Choroid plexus epithelial cell (primary cell): ENCODE measurements at regions not wholly inside any gene's neighbourhood (a gene's known extent, or its start where the extent isn't known, plus 50 kb on each side); places are given as distances from the start of the nearest gene placed in this dataset.

Experiments used
- DNase-seq: peaks from one replicate; pipeline ENCODE4 v3.0.0-alpha.2; 2010; ENCODE audit warnings: low read depth
- H3K4me3 ChIP-seq: 2 replicates; pipeline ENCODE4 v1.5.1; 2011; ENCODE audit warnings: low read depth, mild to moderate bottlenecking, control low read depth, low read length, moderate library complexity
- TF ChIP-seq, protein P1 (sequence below): conservative IDR thresholded peaks from 2 replicates; pipeline ENCODE4 v1.5.1; 2011; ENCODE audit warnings: low read depth, mild to moderate bottlenecking, control low read depth, inconsistent platforms, low read length, moderate library complexity

DNA sequence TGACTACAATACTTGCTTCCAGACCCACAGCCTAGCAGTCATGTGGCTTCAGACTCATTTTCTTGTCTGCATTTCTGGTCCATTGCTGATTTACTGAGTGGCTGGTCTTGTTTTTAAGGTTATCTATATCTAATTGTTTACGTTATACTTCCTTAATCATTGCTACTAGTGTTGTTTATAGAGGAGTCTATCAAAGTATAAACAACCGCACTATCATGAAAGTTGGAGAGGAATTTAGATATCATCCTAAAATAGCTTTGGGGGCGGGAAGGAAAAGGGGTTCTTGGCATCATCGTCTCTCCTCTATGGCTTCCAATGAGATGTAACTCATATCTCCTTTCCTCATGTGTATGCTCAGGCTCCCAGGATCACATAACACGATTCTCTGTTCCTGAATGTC, 372.1 kb upstream of the PBX1 start:
- TF ChIP-seq, protein P1, sequence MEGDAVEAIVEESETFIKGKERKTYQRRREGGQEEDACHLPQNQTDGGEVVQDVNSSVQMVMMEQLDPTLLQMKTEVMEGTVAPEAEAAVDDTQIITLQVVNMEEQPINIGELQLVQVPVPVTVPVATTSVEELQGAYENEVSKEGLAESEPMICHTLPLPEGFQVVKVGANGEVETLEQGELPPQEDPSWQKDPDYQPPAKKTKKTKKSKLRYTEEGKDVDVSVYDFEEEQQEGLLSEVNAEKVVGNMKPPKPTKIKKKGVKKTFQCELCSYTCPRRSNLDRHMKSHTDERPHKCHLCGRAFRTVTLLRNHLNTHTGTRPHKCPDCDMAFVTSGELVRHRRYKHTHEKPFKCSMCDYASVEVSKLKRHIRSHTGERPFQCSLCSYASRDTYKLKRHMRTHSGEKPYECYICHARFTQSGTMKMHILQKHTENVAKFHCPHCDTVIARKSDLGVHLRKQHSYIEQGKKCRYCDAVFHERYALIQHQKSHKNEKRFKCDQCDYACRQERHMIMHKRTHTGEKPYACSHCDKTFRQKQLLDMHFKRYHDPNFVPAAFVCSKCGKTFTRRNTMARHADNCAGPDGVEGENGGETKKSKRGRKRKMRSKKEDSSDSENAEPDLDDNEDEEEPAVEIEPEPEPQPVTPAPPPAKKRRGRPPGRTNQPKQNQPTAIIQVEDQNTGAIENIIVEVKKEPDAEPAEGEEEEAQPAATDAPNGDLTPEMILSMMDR: no peak
- H3K4me3 ChIP-seq: no peak overlapping the region
- no peak for DNase-seq

DNA sequence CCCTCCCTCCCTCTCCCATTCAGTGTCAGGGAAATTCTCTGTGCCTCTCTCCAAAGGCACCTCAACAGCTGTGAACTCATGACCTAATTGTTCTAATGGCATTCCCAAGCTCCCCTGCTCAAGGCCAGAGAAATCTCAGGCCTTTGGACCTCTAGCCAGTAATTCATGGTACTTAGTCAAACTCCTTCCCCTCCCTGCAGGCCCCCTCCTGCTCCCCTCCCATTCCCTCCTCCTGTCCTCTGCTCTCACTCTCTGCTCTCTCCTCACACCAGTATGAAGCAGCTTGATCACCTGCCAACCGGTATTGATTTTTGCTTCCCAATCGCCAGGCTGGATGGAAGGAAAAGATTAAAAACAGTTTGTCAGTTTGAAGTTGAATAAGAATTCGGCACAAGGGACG, 370.5 kb upstream of the PBX1 start:
- H3K4me3 ChIP-seq: no peak overlapping the region
- DNase-seq: no peak
- TF ChIP-seq, protein P1: no peak

DNA sequence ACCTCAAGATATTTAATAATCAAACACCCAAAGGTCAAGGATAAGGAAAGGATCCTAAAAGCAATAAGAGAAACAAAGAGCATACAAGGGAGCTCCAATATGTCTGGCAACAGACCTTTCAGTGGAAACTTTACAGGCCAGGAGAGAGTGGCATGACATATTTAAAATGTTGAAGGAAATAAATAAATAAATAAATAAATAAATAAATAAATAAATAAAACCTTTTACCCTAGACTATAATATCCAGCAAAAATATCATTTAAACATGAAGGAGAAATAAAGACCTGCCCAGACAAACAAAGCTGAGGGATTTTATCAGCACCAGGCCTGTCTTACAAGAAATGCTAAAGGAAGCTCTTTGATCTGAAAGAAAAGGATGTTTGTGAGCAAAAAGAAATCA, 367.8 kb upstream of the PBX1 start:
- DNase-seq: no peak
- H3K4me3 ChIP-seq: no peak overlapping the region
- TF ChIP-seq, protein P1: no peak

DNA sequence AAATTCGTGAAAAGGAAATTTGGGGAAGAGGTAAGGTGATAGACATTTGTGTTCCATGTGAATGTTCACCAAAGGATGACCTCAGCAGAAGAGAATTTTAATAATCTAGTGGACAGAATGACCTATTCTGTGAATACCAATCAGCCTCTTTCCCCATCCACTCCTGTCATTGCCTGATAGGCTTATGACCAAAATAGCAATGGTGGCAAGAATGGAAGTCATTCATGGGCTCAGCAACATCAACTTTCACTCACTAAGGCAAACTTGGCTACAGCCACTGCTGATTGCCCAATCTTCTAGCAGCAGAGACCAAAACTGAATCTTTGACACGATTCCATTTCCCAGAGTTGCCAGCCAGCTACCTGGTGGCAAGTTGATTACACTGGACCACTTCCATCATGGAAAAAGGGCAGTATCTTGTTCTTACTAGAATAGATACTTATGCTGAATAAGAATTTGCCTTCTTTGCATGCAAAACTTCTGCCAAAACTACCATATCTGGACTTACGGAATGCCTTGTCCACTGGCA, 348.7 kb upstream of the PBX1 start:
- no peak for DNase-seq
- no peak overlapping the region for H3K4me3 ChIP-seq
- TF ChIP-seq, protein P1: no peak

DNA sequence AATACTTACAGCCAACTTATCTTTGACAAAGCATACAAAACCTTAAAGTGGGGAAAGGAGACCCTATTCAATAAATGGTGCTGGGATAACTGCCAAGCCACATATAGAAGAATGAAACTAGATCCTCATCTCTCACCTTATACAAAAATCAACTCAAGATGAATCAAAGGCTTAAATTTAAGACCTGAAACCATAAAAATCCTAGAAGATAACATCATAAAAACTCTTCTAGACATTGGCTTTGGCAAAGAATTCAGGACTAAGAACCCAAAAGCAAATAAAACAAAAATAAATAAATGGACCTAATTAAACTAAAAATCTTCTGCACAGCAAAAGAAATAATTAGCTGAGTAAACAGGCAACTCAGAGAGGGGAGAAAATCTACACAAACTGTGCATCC, 335.6 kb upstream of the PBX1 start:
- TF ChIP-seq, protein P1: no peak
- no peak for DNase-seq
- no peak overlapping the region for H3K4me3 ChIP-seq

DNA sequence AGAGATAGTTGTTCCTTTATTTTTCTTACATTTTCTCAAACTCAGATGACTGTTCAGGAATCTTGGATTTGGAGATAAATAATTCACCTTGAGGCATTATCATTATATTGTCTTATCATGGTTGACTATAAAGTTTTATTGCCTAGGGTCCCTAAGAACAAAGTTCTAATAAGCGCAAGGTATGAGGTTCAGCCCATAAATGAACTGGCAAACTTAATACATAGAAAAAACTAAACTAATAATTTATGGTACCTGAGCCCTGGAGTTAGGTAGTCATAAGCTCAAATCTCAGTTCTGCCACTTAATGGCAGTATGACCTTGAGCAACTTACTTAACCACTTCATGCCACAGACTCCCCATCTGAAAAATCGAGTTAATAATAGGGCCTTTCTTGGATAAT, 334.0 kb upstream of the PBX1 start:
- TF ChIP-seq, protein P1: no peak
- H3K4me3 ChIP-seq: no peak overlapping the region
- no peak for DNase-seq

DNA sequence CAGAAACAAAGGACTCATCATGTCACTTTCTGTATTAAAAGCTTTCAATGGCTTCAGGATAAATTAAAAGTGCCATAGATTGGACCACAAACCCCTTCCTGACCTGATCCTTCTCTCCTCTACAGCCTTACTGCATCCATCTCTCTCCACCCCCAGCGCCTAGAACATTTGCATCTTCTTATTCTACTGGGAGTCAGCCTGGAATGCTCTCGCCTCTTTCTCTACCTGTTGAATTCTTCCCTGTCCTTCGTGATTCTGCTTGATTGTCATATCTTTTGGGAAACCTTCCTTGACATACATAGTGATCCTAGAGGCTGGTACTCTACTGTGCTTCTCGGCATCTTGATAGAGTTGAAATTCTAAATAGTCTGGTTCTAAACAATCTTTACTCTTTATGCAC, 332.0 kb upstream of the PBX1 start:
- DNase-seq: no peak
- TF ChIP-seq, protein P1: no peak
- H3K4me3 ChIP-seq: no peak overlapping the region
